ENCODE measurements at regions not wholly inside any gene's neighbourhood (a gene's known extent, or its start where the extent isn't known, plus 50 kb on each side); places are given as distances from the start of the nearest gene placed in this dataset.

DNA sequence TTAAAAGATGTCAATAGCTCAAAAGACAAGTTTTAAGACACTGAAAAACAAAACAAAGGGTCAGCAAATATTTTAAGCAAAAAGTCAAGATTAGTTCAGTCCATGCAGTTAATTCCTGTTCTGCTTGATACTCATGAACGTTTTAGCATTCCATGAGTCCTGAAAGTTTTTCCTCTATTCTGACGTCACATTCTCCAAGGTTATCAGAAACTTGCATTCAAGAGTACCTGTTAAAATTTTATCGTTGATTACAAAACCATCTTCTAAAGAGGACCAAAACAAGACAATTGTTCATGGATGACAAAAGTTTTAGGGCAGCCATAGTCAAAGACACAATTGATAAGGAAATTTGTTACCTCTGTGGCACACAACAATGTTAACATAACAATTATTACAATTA lies 52.5 kb upstream of the VOPP1 start:
- DNase-seq (ENCODE audit: low read depth): no peak

DNA sequence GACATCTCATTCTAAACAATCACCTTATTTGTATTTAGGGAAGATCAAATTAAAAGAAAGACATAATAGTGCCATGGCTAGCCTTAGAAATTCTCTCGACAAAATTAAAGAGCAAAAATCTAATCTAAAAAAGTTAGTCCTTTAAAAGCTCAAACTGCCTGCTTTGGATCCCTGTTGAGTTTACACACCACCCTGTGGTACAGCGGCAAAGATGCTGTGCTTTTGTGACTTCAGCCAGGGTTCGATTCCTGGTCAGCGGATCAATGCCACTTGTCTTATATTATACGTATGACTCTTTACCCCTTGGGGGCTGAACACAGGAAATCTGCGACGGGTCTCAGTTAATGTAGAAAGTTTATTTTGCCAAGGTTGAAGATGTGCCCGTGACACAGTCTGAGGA lies 51.3 kb upstream of the VOPP1 start:
- DNase-seq (ENCODE audit: low read depth): no peak

DNA sequence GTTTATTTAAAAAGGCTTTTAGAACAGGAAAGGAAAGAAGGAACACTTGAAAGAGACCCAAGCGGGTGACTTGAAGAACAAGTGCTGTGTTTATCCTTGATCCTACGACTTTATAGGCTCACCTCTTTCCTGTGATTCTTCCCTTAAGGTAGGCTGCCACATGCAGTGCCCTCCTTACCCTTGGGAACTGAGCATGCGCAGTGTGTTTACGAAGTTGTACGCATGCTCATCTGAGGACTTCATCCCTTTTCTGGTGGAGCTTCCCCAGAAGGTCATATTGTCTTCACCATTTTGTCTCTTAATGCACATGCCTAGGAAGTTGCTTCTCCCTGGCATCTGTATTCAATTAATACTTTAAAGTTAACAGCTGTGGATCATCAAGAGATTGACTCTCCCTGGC lies 49.9 kb upstream of the VOPP1 start:
- DNase-seq (ENCODE audit: low read depth): no peak

Measured in GM04504 (cell line).